Mammary epithelial cell (primary cell): ENCODE measurements at regions not wholly inside any gene's neighbourhood (a gene's known extent, or its start where the extent isn't known, plus 50 kb on each side); places are given as distances from the start of the nearest gene placed in this dataset.

Experiments used
- EZH2 ChIP-seq: IDR thresholded peaks from 2 replicates; pipeline ENCODE4 v1.6.1; 2012; ENCODE audit warnings: low read length, inconsistent platforms, borderline replicate concordance
- TF ChIP-seq, protein P1 (sequence below), 2 donors: IDR thresholded peaks in 1 of 2; conservative IDR thresholded peaks in 1 of 2; 2 replicates each; pipeline ENCODE4 v1.5.1; 2011 to 2012; ENCODE audit warnings: inconsistent platforms in 2 of 2, low read length in 2 of 2, mild to moderate bottlenecking in 2 of 2, control low read depth in 1 of 2, low read depth in 1 of 2; ENCODE audit not compliant: insufficient read depth in 1 of 2; ENCODE audit errors: extremely low read depth in 1 of 2

DNA sequence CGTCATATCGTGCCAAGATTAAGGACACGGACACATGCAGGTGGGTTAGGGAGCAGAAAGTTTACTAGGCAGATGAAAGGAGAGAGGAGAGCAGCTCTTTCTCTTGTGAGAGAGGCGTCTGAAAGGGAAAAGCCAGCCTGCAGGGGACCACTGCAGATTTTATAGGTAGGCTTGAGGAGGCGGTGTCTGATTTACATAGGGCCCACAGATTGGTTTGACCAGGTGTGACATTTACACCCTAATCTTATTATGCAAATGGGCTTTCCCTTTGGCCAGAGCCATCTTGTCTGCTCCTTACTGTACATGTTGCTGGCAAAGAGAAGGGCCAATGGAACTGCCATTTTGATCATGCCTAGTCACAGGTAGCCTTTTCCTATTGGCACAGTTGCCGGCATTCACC, 137.2 kb upstream of the TAF11L2 start:
- TF ChIP-seq, protein P1, sequence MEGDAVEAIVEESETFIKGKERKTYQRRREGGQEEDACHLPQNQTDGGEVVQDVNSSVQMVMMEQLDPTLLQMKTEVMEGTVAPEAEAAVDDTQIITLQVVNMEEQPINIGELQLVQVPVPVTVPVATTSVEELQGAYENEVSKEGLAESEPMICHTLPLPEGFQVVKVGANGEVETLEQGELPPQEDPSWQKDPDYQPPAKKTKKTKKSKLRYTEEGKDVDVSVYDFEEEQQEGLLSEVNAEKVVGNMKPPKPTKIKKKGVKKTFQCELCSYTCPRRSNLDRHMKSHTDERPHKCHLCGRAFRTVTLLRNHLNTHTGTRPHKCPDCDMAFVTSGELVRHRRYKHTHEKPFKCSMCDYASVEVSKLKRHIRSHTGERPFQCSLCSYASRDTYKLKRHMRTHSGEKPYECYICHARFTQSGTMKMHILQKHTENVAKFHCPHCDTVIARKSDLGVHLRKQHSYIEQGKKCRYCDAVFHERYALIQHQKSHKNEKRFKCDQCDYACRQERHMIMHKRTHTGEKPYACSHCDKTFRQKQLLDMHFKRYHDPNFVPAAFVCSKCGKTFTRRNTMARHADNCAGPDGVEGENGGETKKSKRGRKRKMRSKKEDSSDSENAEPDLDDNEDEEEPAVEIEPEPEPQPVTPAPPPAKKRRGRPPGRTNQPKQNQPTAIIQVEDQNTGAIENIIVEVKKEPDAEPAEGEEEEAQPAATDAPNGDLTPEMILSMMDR (conservative IDR thresholded peaks at IDR 0.05 in 1 of 2, IDR thresholded peaks at IDR 0.05 in 1 of 2; ENCODE audit: extremely low read depth in 1 of 2, insufficient read depth in 1 of 2, low read depth in 1 of 2, low read length in 2 of 2), result no peak
- no peak for TF ChIP-seq EZH2
